ENCODE measurements at regions not wholly inside any gene's neighbourhood (a gene's known extent, or its start where the extent isn't known, plus 50 kb on each side); places are given as distances from the start of the nearest gene placed in this dataset.

DNA sequence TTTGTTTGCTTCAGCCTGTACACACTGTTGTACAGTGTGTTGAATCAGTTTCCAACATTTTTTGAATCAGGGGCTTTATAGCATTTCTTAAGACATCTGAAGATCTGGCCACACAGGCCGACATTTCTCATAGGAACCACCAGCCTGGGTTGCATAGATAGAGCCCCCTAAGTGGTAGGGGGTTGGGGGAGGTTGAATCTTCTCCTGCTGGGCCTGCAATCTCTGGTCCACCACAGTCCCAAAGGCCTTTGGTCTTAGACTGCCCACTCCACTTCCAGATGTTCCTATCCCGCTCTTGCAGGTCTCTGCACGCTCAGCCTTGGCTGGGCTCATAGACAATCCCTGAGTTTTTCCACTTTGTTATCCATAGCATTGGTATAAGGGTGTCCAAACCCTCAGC is 75.4 kb upstream of the HABP2 start:
- CTCF ChIA-PET = no interaction called here

More for the DNA sequence above, 75.4 kb upstream of the HABP2 start:
- Histone ChIP-seq H3K4me2 (no peak overlapping the region), H3K9me2 (no peaks in the 10 kb centered on the region), H4K20me1 (ENCODE audit: insufficient read depth) (no peaks in the 10 kb centered on the region), H3F3A (replicated peaks; ENCODE audit: insufficient read depth) (no peaks in the 10 kb centered on the region), H3K4me3 (ENCODE audit: low read depth in 2 of 2, low read length in 1 of 2) (no peak overlapping the region), H3K36me3 (replicated peaks in 1 of 2; ENCODE audit: control insufficient read depth in 1 of 2, insufficient read depth in 2 of 2, low read length in 1 of 2) (no peaks in the 10 kb centered on the region), H3K79me2 (ENCODE audit: insufficient read depth) (no peaks in the 10 kb centered on the region), H3K9me3 (0 out of 2 replicates have a peak, but pooled peaks cover 8% of the 10 kb centered on the region), H3K27me3 (ENCODE audit: insufficient read depth) (no peaks in the 10 kb centered on the region), H3K9ac (no peak overlapping the region), H3K4me1 (ENCODE audit: control insufficient read depth in 1 of 2, insufficient read depth in 2 of 2, low read depth in 1 of 2, low read length in 1 of 2) (peaks cover 0 to 24% of the 10 kb centered on the region in 2 experiments; a peak in 1 of 4 replicates), H2AFZ (ENCODE audit: low read depth) (no peak overlapping the region), H3K27ac (ENCODE audit: low read depth in 2 of 2, low read length in 1 of 2) (no peak overlapping the region)
- TF ChIP-seq GATA2 (CRISPR knock-in tag; IDR thresholded peaks at IDR 0.05) = no peak
- no peak for TF ChIP-seq RFX5 (IDR thresholded peaks at IDR 0.05; ENCODE audit: low read length)
- no peak for TF ChIP-seq YY1 (IDR thresholded peaks at IDR 0.05; ENCODE audit: low read depth)
- TF ChIP-seq, protein P1, sequence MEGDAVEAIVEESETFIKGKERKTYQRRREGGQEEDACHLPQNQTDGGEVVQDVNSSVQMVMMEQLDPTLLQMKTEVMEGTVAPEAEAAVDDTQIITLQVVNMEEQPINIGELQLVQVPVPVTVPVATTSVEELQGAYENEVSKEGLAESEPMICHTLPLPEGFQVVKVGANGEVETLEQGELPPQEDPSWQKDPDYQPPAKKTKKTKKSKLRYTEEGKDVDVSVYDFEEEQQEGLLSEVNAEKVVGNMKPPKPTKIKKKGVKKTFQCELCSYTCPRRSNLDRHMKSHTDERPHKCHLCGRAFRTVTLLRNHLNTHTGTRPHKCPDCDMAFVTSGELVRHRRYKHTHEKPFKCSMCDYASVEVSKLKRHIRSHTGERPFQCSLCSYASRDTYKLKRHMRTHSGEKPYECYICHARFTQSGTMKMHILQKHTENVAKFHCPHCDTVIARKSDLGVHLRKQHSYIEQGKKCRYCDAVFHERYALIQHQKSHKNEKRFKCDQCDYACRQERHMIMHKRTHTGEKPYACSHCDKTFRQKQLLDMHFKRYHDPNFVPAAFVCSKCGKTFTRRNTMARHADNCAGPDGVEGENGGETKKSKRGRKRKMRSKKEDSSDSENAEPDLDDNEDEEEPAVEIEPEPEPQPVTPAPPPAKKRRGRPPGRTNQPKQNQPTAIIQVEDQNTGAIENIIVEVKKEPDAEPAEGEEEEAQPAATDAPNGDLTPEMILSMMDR (IDR thresholded peaks at IDR 0.05) = no peak
- no peak for TF ChIP-seq MXI1 (IDR thresholded peaks at IDR 0.05; ENCODE audit: low read depth, low read length)
- TF ChIP-seq, protein P2, sequence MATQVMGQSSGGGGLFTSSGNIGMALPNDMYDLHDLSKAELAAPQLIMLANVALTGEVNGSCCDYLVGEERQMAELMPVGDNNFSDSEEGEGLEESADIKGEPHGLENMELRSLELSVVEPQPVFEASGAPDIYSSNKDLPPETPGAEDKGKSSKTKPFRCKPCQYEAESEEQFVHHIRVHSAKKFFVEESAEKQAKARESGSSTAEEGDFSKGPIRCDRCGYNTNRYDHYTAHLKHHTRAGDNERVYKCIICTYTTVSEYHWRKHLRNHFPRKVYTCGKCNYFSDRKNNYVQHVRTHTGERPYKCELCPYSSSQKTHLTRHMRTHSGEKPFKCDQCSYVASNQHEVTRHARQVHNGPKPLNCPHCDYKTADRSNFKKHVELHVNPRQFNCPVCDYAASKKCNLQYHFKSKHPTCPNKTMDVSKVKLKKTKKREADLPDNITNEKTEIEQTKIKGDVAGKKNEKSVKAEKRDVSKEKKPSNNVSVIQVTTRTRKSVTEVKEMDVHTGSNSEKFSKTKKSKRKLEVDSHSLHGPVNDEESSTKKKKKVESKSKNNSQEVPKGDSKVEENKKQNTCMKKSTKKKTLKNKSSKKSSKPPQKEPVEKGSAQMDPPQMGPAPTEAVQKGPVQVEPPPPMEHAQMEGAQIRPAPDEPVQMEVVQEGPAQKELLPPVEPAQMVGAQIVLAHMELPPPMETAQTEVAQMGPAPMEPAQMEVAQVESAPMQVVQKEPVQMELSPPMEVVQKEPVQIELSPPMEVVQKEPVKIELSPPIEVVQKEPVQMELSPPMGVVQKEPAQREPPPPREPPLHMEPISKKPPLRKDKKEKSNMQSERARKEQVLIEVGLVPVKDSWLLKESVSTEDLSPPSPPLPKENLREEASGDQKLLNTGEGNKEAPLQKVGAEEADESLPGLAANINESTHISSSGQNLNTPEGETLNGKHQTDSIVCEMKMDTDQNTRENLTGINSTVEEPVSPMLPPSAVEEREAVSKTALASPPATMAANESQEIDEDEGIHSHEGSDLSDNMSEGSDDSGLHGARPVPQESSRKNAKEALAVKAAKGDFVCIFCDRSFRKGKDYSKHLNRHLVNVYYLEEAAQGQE (IDR thresholded peaks at IDR 0.05; ENCODE audit: low read depth, low read length) = no peak
- no peak for TF ChIP-seq RXRA (IDR thresholded peaks at IDR 0.05; ENCODE audit: borderline replicate concordance, low read depth)
- TF ChIP-seq, protein P3, sequence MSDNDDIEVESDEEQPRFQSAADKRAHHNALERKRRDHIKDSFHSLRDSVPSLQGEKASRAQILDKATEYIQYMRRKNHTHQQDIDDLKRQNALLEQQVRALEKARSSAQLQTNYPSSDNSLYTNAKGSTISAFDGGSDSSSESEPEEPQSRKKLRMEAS (IDR thresholded peaks at IDR 0.05; ENCODE audit: low read depth) = no peak
- no peak for TF ChIP-seq FOXM1 (IDR thresholded peaks at IDR 0.05; ENCODE audit: low read depth)
- TF ChIP-seq TCF12 (IDR thresholded peaks at IDR 0.05) = no peak
- TF ChIP-seq, protein P4, sequence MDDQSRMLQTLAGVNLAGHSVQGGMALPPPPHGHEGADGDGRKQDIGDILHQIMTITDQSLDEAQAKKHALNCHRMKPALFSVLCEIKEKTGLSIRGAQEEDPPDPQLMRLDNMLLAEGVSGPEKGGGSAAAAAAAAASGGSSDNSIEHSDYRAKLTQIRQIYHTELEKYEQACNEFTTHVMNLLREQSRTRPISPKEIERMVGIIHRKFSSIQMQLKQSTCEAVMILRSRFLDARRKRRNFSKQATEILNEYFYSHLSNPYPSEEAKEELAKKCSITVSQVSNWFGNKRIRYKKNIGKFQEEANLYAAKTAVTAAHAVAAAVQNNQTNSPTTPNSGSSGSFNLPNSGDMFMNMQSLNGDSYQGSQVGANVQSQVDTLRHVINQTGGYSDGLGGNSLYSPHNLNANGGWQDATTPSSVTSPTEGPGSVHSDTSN (IDR thresholded peaks at IDR 0.05) = no peak
- no peak for TF ChIP-seq TEAD4 (IDR thresholded peaks at IDR 0.05; ENCODE audit: borderline replicate concordance, insufficient read depth)
- TF ChIP-seq FOSL2 (IDR thresholded peaks at IDR 0.05; ENCODE audit: borderline replicate concordance, low read depth) = no peak
- TF ChIP-seq, protein P5, sequence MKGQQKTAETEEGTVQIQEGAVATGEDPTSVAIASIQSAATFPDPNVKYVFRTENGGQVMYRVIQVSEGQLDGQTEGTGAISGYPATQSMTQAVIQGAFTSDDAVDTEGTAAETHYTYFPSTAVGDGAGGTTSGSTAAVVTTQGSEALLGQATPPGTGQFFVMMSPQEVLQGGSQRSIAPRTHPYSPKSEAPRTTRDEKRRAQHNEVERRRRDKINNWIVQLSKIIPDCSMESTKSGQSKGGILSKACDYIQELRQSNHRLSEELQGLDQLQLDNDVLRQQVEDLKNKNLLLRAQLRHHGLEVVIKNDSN (IDR thresholded peaks at IDR 0.05; ENCODE audit: borderline replicate concordance, low read depth) = no peak
- TF ChIP-seq EZH2phosphoT487 (IDR thresholded peaks at IDR 0.05; ENCODE audit: borderline replicate concordance, low read depth) = no peak
- TF ChIP-seq, protein P6, sequence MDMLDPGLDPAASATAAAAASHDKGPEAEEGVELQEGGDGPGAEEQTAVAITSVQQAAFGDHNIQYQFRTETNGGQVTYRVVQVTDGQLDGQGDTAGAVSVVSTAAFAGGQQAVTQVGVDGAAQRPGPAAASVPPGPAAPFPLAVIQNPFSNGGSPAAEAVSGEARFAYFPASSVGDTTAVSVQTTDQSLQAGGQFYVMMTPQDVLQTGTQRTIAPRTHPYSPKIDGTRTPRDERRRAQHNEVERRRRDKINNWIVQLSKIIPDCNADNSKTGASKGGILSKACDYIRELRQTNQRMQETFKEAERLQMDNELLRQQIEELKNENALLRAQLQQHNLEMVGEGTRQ (IDR thresholded peaks at IDR 0.05; ENCODE audit: borderline replicate concordance, low read depth, low read length) = no peak
- DNase-seq = no peak
- POLR2A ChIA-PET = no interaction called here
- WGBS (ENCODE audit: low lambda C conversion rate) = 60% methylated on average over 1 of the region's 3 CpGs
